Lower lobe of right lung (tissue), 2 donors: ENCODE measurements at regions not wholly inside any gene's neighbourhood (a gene's known extent, or its start where the extent isn't known, plus 50 kb on each side); places are given as distances from the start of the nearest gene placed in this dataset.

Source experiments
- ATAC-seq, 2 donors: fragments of 200-7000 bp; cut with Tn5 transposase; one replicate each; pipeline ENCODE4 v1.9.1; 2020 to 2022; ENCODE audit warnings: mild to moderate bottlenecking in 2 of 2, moderate library complexity in 2 of 2
- DNase-seq: peaks from one replicate; pipeline ENCODE4 v3.0.0-alpha.2; 2020
- H3K27ac ChIP-seq: fragments of 200-600 bp; one replicate; pipeline ENCODE4 v1.8.0; 2022
- H3K27me3 ChIP-seq: fragments of 200-600 bp; one replicate; pipeline ENCODE4 v1.8.0; 2022; ENCODE audit warnings: low read depth
- H3K36me3 ChIP-seq: fragments of 200-600 bp; one replicate; pipeline ENCODE4 v1.8.0; 2022; ENCODE audit warnings: mild to moderate bottlenecking
- H3K4me1 ChIP-seq: fragments of 200-600 bp; one replicate; pipeline ENCODE4 v1.8.0; 2022
- H3K4me3 ChIP-seq: fragments of 200-600 bp; one replicate; pipeline ENCODE4 v1.8.0; 2022; ENCODE audit warnings: mild to moderate bottlenecking
- H3K9me3 ChIP-seq: fragments of 200-600 bp; one replicate; pipeline ENCODE4 v1.8.0; 2022
- intact Hi-C: fragments of 100-400 bp; cut with DNase I; formaldehyde crosslinking; loops from one replicate; pipeline ENCODE4 v1.11.0; 2022
- TF ChIP-seq, protein P1 (sequence below): fragments of 200-600 bp; IDR thresholded peaks from one replicate; pipeline ENCODE4 v1.8.0; 2022; ENCODE audit warnings: antibody characterized with exemption, mild to moderate bottlenecking
- donor health status: DM: no; HTN: yes; CAD: no; lungs with severe emphysema.

GRCh38 chr11:134668076-134668475 lies 256.0 kb upstream of the B3GAT1 start:
- no peak for ATAC-seq
- intact Hi-C loops, result no loop called here

DNA sequence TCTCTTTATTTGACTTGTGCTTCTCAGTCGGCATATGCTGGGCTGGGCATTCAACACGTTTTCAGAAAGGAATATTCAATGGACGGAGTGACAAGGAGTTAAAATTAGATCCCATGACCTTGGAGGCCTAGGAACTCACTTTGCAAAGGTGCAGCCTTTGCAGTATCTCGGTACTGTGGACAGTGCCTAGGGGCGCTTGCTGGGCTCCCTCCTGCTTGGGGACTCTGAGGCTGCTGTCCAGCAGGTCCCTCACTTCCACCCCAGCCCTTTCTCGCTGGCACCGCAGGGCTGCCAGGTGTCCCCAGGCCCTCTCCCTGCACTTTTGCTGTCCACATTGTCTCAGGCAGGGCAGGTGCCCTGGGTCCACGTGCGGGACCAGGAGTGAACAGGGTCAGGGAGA lies 255.5 kb upstream of the B3GAT1 start:
- Histone ChIP-seq H3K4me3 (no peak overlapping the region), H3K27ac (no peak overlapping the region), H3K27me3 (peaks cover 22% of the 10 kb centered on the region), H3K4me1 (no peaks in the 10 kb centered on the region), H3K36me3 (no peaks in the 10 kb centered on the region), H3K9me3 (no peaks in the 10 kb centered on the region)
- DNase-seq (no peak), ATAC-seq (no peak)
- TF ChIP-seq, protein P1, sequence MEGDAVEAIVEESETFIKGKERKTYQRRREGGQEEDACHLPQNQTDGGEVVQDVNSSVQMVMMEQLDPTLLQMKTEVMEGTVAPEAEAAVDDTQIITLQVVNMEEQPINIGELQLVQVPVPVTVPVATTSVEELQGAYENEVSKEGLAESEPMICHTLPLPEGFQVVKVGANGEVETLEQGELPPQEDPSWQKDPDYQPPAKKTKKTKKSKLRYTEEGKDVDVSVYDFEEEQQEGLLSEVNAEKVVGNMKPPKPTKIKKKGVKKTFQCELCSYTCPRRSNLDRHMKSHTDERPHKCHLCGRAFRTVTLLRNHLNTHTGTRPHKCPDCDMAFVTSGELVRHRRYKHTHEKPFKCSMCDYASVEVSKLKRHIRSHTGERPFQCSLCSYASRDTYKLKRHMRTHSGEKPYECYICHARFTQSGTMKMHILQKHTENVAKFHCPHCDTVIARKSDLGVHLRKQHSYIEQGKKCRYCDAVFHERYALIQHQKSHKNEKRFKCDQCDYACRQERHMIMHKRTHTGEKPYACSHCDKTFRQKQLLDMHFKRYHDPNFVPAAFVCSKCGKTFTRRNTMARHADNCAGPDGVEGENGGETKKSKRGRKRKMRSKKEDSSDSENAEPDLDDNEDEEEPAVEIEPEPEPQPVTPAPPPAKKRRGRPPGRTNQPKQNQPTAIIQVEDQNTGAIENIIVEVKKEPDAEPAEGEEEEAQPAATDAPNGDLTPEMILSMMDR, result no peak
- intact Hi-C loops, result no loop called here

More at GRCh38 chr11:134668076-134668475, 256.0 kb upstream of the B3GAT1 start:
- H3K9me3 ChIP-seq, result no peaks in the 10 kb centered on the region
- no peak overlapping the region for H3K27ac ChIP-seq
- DNase-seq, result no peak
- peaks cover 22% of the 10 kb centered on the region for H3K27me3 ChIP-seq
- H3K4me1 ChIP-seq, result no peaks in the 10 kb centered on the region
- H3K4me3 ChIP-seq, result no peak overlapping the region
- TF ChIP-seq, protein P1, result no peak
- H3K36me3 ChIP-seq, result no peaks in the 10 kb centered on the region

GRCh38 chr11:134667175-134667500 lies 255.1 kb upstream of the B3GAT1 start:
- H3K9me3 ChIP-seq, result no peaks in the 10 kb centered on the region
- TF ChIP-seq, protein P1, result no peak
- DNase-seq (no peak), ATAC-seq (no peak)
- intact Hi-C loops, result no loop called here
- H3K27ac ChIP-seq, result no peak overlapping the region
- H3K4me1 ChIP-seq, result no peaks in the 10 kb centered on the region
- H3K36me3 ChIP-seq, result no peaks in the 10 kb centered on the region
- peaks cover 22% of the 10 kb centered on the region for H3K27me3 ChIP-seq
- no peak overlapping the region for H3K4me3 ChIP-seq

GRCh38 chr11:134666273-134667174 lies 254.5 kb upstream of the B3GAT1 start:
- TF ChIP-seq, protein P1, result no peak
- Histone ChIP-seq H3K4me1 (no peaks in the 10 kb centered on the region), H3K4me3 (no peak overlapping the region), H3K27ac (no peak overlapping the region), H3K9me3 (no peaks in the 10 kb centered on the region), H3K27me3 (peaks cover 18% of the 10 kb centered on the region), H3K36me3 (no peaks in the 10 kb centered on the region)
- no peak for DNase-seq
- no peak for ATAC-seq
- intact Hi-C loops, result no loop called here

DNA sequence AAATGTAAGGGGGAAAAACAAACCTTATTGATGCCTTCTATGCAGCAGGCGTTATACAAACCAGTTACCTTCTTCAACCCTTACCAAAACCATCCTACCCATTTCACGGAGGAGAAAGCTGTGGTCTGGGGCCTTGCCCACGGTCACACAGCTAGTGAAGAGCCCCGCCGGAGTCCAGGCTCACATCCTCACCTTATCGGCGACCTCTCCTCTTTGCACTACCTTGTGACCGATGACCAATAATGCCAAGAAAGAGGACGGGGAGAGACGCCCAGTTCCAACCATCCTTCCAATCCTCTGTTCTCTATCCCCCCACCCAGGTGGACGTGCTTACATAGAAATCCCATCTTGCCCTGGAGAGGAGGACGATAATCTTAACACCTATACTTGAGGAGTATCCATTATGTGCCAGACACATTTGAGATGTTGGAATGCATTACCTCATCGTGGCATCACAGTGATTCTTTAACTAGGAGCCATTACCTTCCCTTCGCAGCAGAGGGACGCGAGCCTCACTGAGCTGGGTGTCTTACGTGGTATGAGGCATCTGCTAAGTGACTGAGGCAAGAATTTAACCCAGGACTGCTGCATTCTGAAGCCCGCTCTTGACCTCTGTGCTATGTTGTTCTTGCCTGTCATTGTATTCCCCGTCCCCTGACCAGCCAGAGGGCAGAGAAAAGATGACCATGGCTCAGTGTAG lies 253.7 kb upstream of the B3GAT1 start:
- ATAC-seq (no peak), DNase-seq (no peak)
- no peak overlapping the region for H3K27ac ChIP-seq
- intact Hi-C loops, result no loop called here
- TF ChIP-seq, protein P1, result no peak
- peaks cover 10% of the 10 kb centered on the region for H3K27me3 ChIP-seq
- no peaks in the 10 kb centered on the region for H3K36me3 ChIP-seq
- no peaks in the 10 kb centered on the region for H3K4me1 ChIP-seq
- no peaks in the 10 kb centered on the region for H3K9me3 ChIP-seq
- no peak overlapping the region for H3K4me3 ChIP-seq
